Adrenal gland (tissue), 5 donors: ENCODE measurements at regions not wholly inside any gene's neighbourhood (a gene's known extent, or its start where the extent isn't known, plus 50 kb on each side); places are given as distances from the start of the nearest gene placed in this dataset.

Source experiments
- CTCF ChIP-seq, 6 experiments: fragments of 450-650 bp in 4 of 6; fragments of 200-600 bp in 2 of 6; sonication (generic) in 1 of 6; IDR thresholded peaks; 1 replicate in 5 of 6; 2 replicates in 1 of 6; pipeline versions ENCODE4 v1.5.1 to v1.8.0; 2016 to 2021; ENCODE audit warnings: antibody characterized with exemption in 6 of 6, mild to moderate bottlenecking in 2 of 6, moderate library complexity in 1 of 6
- POLR2A ChIP-seq, 2 donors: fragments of 450-650 bp; IDR thresholded peaks; one replicate each; pipeline ENCODE4 v1.6.1; 2017; ENCODE audit warnings: antibody characterized with exemption in 2 of 2, mild to moderate bottlenecking in 2 of 2, moderate library complexity in 1 of 2
- donor health status: DM: no; HTN: no; CAD: no.

- TF ChIP-seq CTCF (IDR thresholded peaks at IDR 0.05) (no peak), POLR2A (IDR thresholded peaks at IDR 0.05) (no peak)
These were observed 426.3 kb downstream of the ZFHX3 start for GRCh38 chr16:72621651-72622050.
